OCI-LY1 (cell line): ENCODE measurements at regions not wholly inside any gene's neighbourhood (a gene's known extent, or its start where the extent isn't known, plus 50 kb on each side); places are given as distances from the start of the nearest gene placed in this dataset.
A peak's percentile ranks its signal among the peaks of the same experiment; 100 is the strongest.

ENCODE experiments used
- H2AFZ ChIP-seq: fragments of 200-600 bp; sonication (generic), shearing (Covaris generic); 2 replicates; pipeline ENCODE4 v1.6.0; 2014; ENCODE audit warnings: antibody characterized with exemption, mild to moderate bottlenecking, low read length
- H3F3A ChIP-seq: fragments of 200-600 bp; sonication (generic), shearing (Covaris generic); 2 replicates; pipeline ENCODE4 v1.6.0; 2014; ENCODE audit warnings: mild to moderate bottlenecking, antibody characterized with exemption, low read length, moderate library complexity; ENCODE audit not compliant: insufficient read depth
- H3K27ac ChIP-seq: fragments of 200-600 bp; sonication (generic); 2 replicates; pipeline ENCODE4 v1.5.1; 2014; ENCODE audit warnings: low read length, mixed run types, mild to moderate bottlenecking, low read depth; ENCODE audit not compliant: poor library complexity, severe bottlenecking
- H3K27me3 ChIP-seq: fragments of 200-600 bp; sonication (generic); 2 replicates; pipeline ENCODE4 v1.6.0; 2014; ENCODE audit warnings: antibody characterized with exemption, mild to moderate bottlenecking, low read length, moderate library complexity; ENCODE audit not compliant: insufficient read depth
- H3K36me3 ChIP-seq: fragments of 200-600 bp; sonication (generic); 2 replicates; pipeline ENCODE4 v1.6.1; 2014; ENCODE audit warnings: mild to moderate bottlenecking, antibody characterized with exemption, low read length, moderate library complexity, mixed read lengths; ENCODE audit not compliant: insufficient read depth
- H3K4me1 ChIP-seq: fragments of 200-600 bp; sonication (generic); 2 replicates; pipeline ENCODE4 v1.5.1; 2014; ENCODE audit warnings: mild to moderate bottlenecking, low read length, moderate library complexity; ENCODE audit not compliant: insufficient read depth, severe bottlenecking
- H3K4me2 ChIP-seq: fragments of 200-600 bp; sonication (generic), shearing (Covaris generic); 2 replicates; pipeline ENCODE4 v1.6.1; 2014; ENCODE audit warnings: low read length
- H3K4me3 ChIP-seq: fragments of 200-600 bp; sonication (generic); 2 replicates; pipeline ENCODE4 v1.5.1; 2014; ENCODE audit warnings: low read length, low read depth, mild to moderate bottlenecking, mixed read lengths; ENCODE audit not compliant: poor library complexity, severe bottlenecking
- H3K79me2 ChIP-seq: fragments of 200-600 bp; shearing (Covaris generic); 2 replicates; pipeline ENCODE4 v1.6.1; 2016; ENCODE audit warnings: mixed run types, low read length, mixed read lengths; ENCODE audit not compliant: insufficient read depth
- H3K9ac ChIP-seq: fragments of 200-600 bp; sonication (generic), shearing (Covaris generic); 2 replicates; pipeline ENCODE4 v1.6.1; 2014; ENCODE audit warnings: mild to moderate bottlenecking, low read length, mixed read lengths
- H3K9me2 ChIP-seq: fragments of 200-600 bp; sonication (generic), shearing (Covaris generic); 2 replicates; pipeline ENCODE4 v1.6.1; 2014; ENCODE audit warnings: low read depth, mild to moderate bottlenecking, low read length, mixed read lengths
- H3K9me3 ChIP-seq: fragments of 200-600 bp; shearing (Covaris generic); 2 replicates; pipeline ENCODE4 v1.6.1; 2014; ENCODE audit warnings: low read length, mixed read lengths
- H4K20me1 ChIP-seq: fragments of 200-600 bp; sonication (generic), shearing (Covaris generic); 2 replicates; pipeline ENCODE4 v1.6.0; 2016; ENCODE audit warnings: mild to moderate bottlenecking, low read length; ENCODE audit not compliant: insufficient read depth
- CTCF ChIP-seq: fragments of 200-600 bp; sonication (generic), shearing (Covaris generic); IDR thresholded peaks from 2 replicates; pipeline ENCODE4 v1.5.1; 2017; ENCODE audit warnings: mild to moderate bottlenecking, antibody characterized with exemption, low read length, moderate library complexity, mixed read lengths
- EZH2 ChIP-seq: fragments of 200-600 bp; sonication (generic), shearing (Covaris generic); IDR thresholded peaks from 2 replicates; pipeline ENCODE4 v1.8.0; 2017; ENCODE audit warnings: borderline replicate concordance, mixed run types, mild to moderate bottlenecking, antibody characterized with exemption, low read length, moderate library complexity, mixed read lengths

GRCh38 chr3:102226463-102226862, 208.4 kb upstream of the ZPLD1 start:
- H3K9me3 ChIP-seq, result no peaks in the 10 kb centered on the region
- H3K27ac ChIP-seq, result no peak overlapping the region
- peaks cover 33% of the 10 kb centered on the region for H3K4me1 ChIP-seq
- no peak overlapping the region for H3K4me3 ChIP-seq
- H3K27me3 ChIP-seq, result no peaks in the 10 kb centered on the region
- H3K9ac ChIP-seq, result no peak overlapping the region
- no peak overlapping the region for H2AFZ ChIP-seq
- no peaks in the 10 kb centered on the region for H3K79me2 ChIP-seq
- no peak overlapping the region for H3K4me2 ChIP-seq
- H4K20me1 ChIP-seq, result no peaks in the 10 kb centered on the region
- H3K36me3 ChIP-seq, result no peaks in the 10 kb centered on the region
- no peak for TF ChIP-seq CTCF
- TF ChIP-seq EZH2, result no peak
- H3F3A ChIP-seq, result no peaks in the 10 kb centered on the region
- H3K9me2 ChIP-seq, result no peaks in the 10 kb centered on the region

- TF ChIP-seq EZH2, result no peak
- peak; percentile 91 for TF ChIP-seq CTCF
- H3K4me2 ChIP-seq, result no peak overlapping the region
- no peak overlapping the region for H3K27ac ChIP-seq
- no peaks in the 10 kb centered on the region for H3F3A ChIP-seq
- no peaks in the 10 kb centered on the region for H3K27me3 ChIP-seq
- no peak overlapping the region for H3K4me3 ChIP-seq
- H3K9me3 ChIP-seq, result no peaks in the 10 kb centered on the region
- no peaks in the 10 kb centered on the region for H3K36me3 ChIP-seq
- H2AFZ ChIP-seq, result no peak overlapping the region
- no peaks in the 10 kb centered on the region for H3K79me2 ChIP-seq
- H3K4me1 ChIP-seq, result peaks cover 31% of the 10 kb centered on the region
- no peaks in the 10 kb centered on the region for H3K9me2 ChIP-seq
- no peaks in the 10 kb centered on the region for H4K20me1 ChIP-seq
- H3K9ac ChIP-seq, result no peak overlapping the region
Observed at GRCh38 chr3:102229062-102229655, 205.7 kb upstream of the ZPLD1 start.

- Histone ChIP-seq H2AFZ (no peak overlapping the region), H3K79me2 (no peaks in the 10 kb centered on the region), H4K20me1 (no peaks in the 10 kb centered on the region), H3K9me3 (no peaks in the 10 kb centered on the region), H3K4me2 (no peak overlapping the region), H3K9me2 (no peaks in the 10 kb centered on the region), H3F3A (no peaks in the 10 kb centered on the region), H3K27ac (no peak overlapping the region), H3K9ac (no peak overlapping the region), H3K4me1 (peaks cover 36% of the 10 kb centered on the region), H3K4me3 (no peak overlapping the region), H3K36me3 (no peaks in the 10 kb centered on the region), H3K27me3 (no peaks in the 10 kb centered on the region)
- TF ChIP-seq CTCF (no peak), EZH2 (no peak)
Observed at GRCh38 chr3:102230057-102230456, 204.8 kb upstream of the ZPLD1 start.
